K562 (cell line): ENCODE measurements at regions not wholly inside any gene's neighbourhood (a gene's known extent, or its start where the extent isn't known, plus 50 kb on each side); places are given as distances from the start of the nearest gene placed in this dataset.

Experiments
- CTCF ChIP-seq, 3 experiments: IDR thresholded peaks in 2 of 3; conservative IDR thresholded peaks in 1 of 3; 2 replicates each; pipeline ENCODE4 v1.5.1; 2011 to 2012; ENCODE audit warnings: low read length in 3 of 3, mild to moderate bottlenecking in 3 of 3, control low read depth in 2 of 3, improper control_type of control experiment in 1 of 3, inconsistent platforms in 1 of 3, low read depth in 1 of 3, mixed read lengths in 1 of 3, moderate library complexity in 1 of 3; ENCODE audit not compliant: insufficient read depth in 2 of 3
- DDX20 ChIP-seq: fragments of 450-650 bp; IDR thresholded peaks from 2 replicates; pipeline ENCODE4 v1.6.1; 2016; ENCODE audit warnings: missing genetic modification characterization, low read depth, mild to moderate bottlenecking, missing compliant biosample characterization, moderate library complexity
- ELK3 ChIP-seq: fragments of 450-650 bp; formaldehyde crosslinking; IDR thresholded peaks from 2 replicates; pipeline ENCODE4 v1.4.0; 2020; ENCODE audit warnings: mild to moderate bottlenecking
- MAFK ChIP-seq: IDR thresholded peaks from 2 replicates; pipeline ENCODE4 v1.6.1; 2011; ENCODE audit warnings: low read length, improper control_type of control experiment
- RERE ChIP-seq: sonication (generic); formaldehyde crosslinking; IDR thresholded peaks from 2 replicates; pipeline ENCODE4 v1.8.0; 2023; ENCODE audit warnings: missing genetic modification reagents, mild to moderate bottlenecking, borderline replicate concordance
- SMARCC2 ChIP-seq: fragments of 450-650 bp; IDR thresholded peaks from 2 replicates; pipeline ENCODE4 v1.6.1; 2017; ENCODE audit warnings: antibody characterized with exemption, moderate library complexity, mild to moderate bottlenecking, low read depth
- ZBTB7A ChIP-seq: IDR thresholded peaks from 2 replicates; pipeline ENCODE4 v1.6.1; 2011; ENCODE audit warnings: low read depth, mild to moderate bottlenecking, low read length, moderate library complexity, borderline replicate concordance; ENCODE audit not compliant: control insufficient read depth
- ZFX ChIP-seq: sonication (generic); formaldehyde crosslinking; IDR thresholded peaks from 2 replicates; pipeline ENCODE4 v1.8.0; 2022; ENCODE audit warnings: mild to moderate bottlenecking, missing genetic modification reagents, moderate library complexity

- no peak for TF ChIP-seq RERE
- TF ChIP-seq CTCF (IDR thresholded peaks at IDR 0.05 in 2 of 3, conservative IDR thresholded peaks at IDR 0.05 in 1 of 3; ENCODE audit: insufficient read depth in 2 of 3, low read depth in 1 of 3, low read length in 3 of 3) = no peak
- no peak for TF ChIP-seq ZFX (CRISPR knock-in tag)
- no peak for TF ChIP-seq ZBTB7A
- TF ChIP-seq SMARCC2 = no peak
- no peak for TF ChIP-seq DDX20
- TF ChIP-seq ELK3 (CRISPR knock-in tag) = no peak
- no peak for TF ChIP-seq MAFK
Measured at GRCh38 chr15:95911570-95912279, 418.8 kb upstream of the NR2F2 start.
